H7 (cell line): ENCODE measurements at regions not wholly inside any gene's neighbourhood (a gene's known extent, or its start where the extent isn't known, plus 50 kb on each side); places are given as distances from the start of the nearest gene placed in this dataset.
"Not testable (repeated sequence)": the region's sequence is repeated elsewhere in the genome, so short reads cannot be mapped to it uniquely, and the experiment has no call there.

Source experiments
- DNase-seq: peaks from one replicate; pipeline ENCODE4 v3.0.0; 2012
- H3K27me3 ChIP-seq: 2 replicates; pipeline ENCODE4 v1.6.0; 2011; ENCODE audit warnings: mild to moderate bottlenecking, low read length; ENCODE audit not compliant: control insufficient read depth, insufficient read depth
- H3K36me3 ChIP-seq: replicated peaks from 2 replicates; pipeline ENCODE4 v1.5.1; 2011; ENCODE audit warnings: low read length; ENCODE audit not compliant: control insufficient read depth, insufficient read depth
- H3K4me3 ChIP-seq: 2 replicates; pipeline ENCODE4 v1.5.1; 2011; ENCODE audit warnings: low read depth, mild to moderate bottlenecking, control low read depth, low read length, moderate library complexity; ENCODE audit not compliant: insufficient read depth

DNA sequence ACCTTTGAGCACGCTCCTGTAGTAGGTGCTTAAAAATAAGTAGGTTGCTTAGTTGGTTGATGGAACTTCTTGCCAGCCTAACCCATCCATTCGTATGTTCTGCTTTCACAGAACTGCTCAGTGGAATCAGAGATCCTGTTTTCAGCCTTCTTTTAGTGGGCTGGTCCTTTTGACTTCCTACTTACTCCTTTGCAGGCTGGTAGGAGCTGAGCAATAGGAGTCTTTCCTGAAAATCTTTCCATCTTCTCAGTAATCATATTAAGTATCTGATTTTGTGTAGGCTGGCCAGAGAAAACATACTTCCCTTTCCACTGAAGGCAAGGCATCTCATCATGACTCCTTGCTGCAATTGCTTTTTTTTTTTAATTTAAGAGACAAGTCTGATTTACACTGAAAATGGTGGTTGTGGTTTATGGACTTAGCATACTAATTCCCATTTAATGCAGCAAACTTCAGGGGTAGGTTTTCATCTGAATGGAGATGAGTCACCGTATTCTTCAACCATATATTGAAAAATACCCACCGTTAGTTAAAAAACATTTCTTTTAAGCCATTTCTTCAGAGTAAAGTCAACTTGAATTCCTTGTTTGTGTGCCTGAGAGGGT is 208.0 kb downstream of the ZNF365 start:
- H3K36me3 ChIP-seq, result no peaks in the 10 kb centered on the region
- no peaks in the 10 kb centered on the region for H3K27me3 ChIP-seq
- DNase-seq, result no peak
- no peak overlapping the region for H3K4me3 ChIP-seq

- no peak overlapping the region for H3K4me3 ChIP-seq
- no peaks in the 10 kb centered on the region for H3K27me3 ChIP-seq
- DNase-seq, result no peak
- no peaks in the 10 kb centered on the region for H3K36me3 ChIP-seq
Observed at GRCh38 chr10:62582804-62583208, 208.6 kb downstream of the ZNF365 start.

- no peak for DNase-seq
- Histone ChIP-seq H3K4me3 (no peak overlapping the region), H3K36me3 (no peaks in the 10 kb centered on the region), H3K27me3 (no peaks in the 10 kb centered on the region)
Observed at GRCh38 chr10:62583876-62584615, 209.9 kb downstream of the ZNF365 start.

DNA sequence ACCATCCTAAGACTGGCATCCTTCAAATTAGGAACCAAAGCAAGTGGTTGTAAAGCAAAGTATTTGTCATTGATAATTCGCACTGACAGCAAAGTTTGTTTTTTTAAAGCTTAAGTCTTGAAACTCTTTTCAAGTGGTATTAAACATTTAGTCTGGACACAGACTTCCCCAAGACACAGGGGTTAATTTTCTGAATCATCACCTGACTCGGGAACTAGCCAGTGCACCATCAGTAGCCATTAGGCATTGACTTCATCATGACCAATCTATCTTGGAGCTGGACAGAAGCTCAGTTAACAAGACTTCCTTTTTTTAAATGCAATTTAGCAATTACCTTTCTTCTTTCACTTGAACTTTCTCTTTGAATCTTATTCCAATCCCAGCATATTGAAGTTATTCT is 210.6 kb downstream of the ZNF365 start:
- no peak overlapping the region for H3K4me3 ChIP-seq
- H3K36me3 ChIP-seq, result no peaks in the 10 kb centered on the region
- no peak for DNase-seq
- H3K27me3 ChIP-seq, result no peaks in the 10 kb centered on the region

- no peak for DNase-seq
- Histone ChIP-seq H3K27me3 (no peaks in the 10 kb centered on the region), H3K4me3 (no peak overlapping the region), H3K36me3 (no peaks in the 10 kb centered on the region)
Observed at GRCh38 chr10:62585211-62585775, 211.1 kb downstream of the ZNF365 start.

DNA sequence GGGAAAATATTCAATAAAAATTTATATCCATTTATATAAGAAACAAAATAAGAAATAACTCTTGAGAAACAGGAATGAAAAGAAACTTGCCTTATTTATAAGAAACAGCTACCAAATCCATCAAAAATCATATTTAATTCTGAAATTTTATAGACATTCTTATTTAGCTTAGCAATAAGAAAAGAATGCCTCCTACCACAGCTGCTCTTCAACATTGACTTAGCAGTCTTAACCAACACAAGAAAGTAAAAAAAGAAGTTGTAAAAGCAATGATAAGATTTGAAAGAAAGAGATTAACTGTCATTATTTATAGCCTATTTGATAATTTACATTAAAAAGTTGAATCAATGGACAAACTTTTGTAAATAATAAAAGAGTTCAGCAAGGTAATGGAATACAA is 212.8 kb downstream of the ZNF365 start:
- DNase-seq, result no peak
- H3K4me3 ChIP-seq, result no peak overlapping the region
- H3K27me3 ChIP-seq, result no peaks in the 10 kb centered on the region
- no peaks in the 10 kb centered on the region for H3K36me3 ChIP-seq

- Histone ChIP-seq H3K36me3 (no peaks in the 10 kb centered on the region), H3K27me3 (no peaks in the 10 kb centered on the region), H3K4me3 (no peak overlapping the region)
- no peak for DNase-seq
Observed at GRCh38 chr10:62588116-62588515, 213.9 kb downstream of the ZNF365 start.

DNA sequence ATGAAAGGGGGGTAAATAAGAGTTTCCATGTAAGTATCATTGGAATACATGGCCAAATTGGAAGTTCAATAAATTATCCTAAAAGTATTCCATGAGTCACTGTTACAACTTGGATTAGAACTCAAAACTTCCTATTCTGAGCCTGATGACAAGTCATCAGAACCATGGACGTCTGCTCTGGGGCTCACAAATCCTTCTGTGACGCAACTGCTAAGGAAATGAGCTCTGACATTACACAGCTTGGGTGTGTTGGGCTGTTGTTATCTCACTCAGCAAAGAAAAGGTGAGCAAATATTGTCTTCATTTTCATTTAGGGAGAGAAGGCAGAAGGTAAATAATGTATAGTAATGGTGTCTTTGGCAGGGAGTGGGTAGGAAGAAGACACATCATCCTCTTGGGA is 214.8 kb upstream of the ADO start:
- Histone ChIP-seq H3K36me3 (no peaks in the 10 kb centered on the region), H3K27me3 (no peaks in the 10 kb centered on the region), H3K4me3 (no peak overlapping the region)
- no peak for DNase-seq

- DNase-seq, result no peak
- Histone ChIP-seq H3K36me3 (no peaks in the 10 kb centered on the region), H3K27me3 (no peaks in the 10 kb centered on the region), H3K4me3 (no peak overlapping the region)
Observed at GRCh38 chr10:62590306-62590705, 214.2 kb upstream of the ADO start.

- peak; percentile 66 for DNase-seq
- Histone ChIP-seq H3K4me3 (no peak overlapping the region), H3K36me3 (no peaks in the 10 kb centered on the region), H3K27me3 (no peaks in the 10 kb centered on the region)
Observed at GRCh38 chr10:62594093-62594520, 210.4 kb upstream of the ADO start.

DNA sequence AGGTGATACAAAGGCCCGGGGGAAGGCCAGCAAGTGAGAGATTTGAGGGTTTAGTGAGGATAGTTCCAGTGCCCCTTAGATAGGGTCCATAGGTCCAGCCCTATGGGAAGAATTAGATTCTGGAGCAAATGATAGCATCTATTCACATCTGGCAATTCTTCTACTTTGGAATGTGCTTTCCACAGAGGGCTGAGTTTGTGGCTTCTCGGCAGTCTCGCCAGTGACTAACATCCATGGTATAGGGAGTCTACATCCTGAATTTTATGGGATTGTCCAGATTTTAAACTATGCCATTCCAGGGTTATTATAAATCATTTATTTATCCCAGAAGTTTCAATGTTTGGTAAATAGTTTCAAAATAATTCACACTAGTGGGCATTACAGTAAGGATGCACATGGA is 207.3 kb upstream of the ADO start:
- no peak overlapping the region for H3K4me3 ChIP-seq
- no peaks in the 10 kb centered on the region for H3K27me3 ChIP-seq
- no peaks in the 10 kb centered on the region for H3K36me3 ChIP-seq
- DNase-seq, result no peak

DNA sequence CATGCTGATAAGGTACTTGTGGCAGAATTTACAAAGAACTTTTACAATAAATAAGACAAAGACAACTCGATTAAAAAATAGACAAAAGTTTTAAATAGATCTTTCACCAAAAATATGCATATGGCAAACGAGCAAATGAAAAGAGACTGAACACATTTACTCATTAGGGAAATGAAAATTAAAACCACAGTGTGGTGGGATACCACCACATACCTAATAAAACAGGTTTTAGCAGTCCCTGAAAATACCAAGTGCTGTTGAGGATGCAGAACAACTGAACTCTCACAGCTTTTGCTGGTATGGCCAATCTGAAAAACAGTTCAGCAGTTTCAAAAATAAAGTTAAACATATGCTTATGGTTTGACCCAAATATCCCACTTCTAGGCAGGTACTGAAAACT is 205.4 kb upstream of the ADO start:
- Histone ChIP-seq H3K4me3 (no peak overlapping the region), H3K36me3 (no peaks in the 10 kb centered on the region), H3K27me3 (no peaks in the 10 kb centered on the region)
- no peak for DNase-seq

DNA sequence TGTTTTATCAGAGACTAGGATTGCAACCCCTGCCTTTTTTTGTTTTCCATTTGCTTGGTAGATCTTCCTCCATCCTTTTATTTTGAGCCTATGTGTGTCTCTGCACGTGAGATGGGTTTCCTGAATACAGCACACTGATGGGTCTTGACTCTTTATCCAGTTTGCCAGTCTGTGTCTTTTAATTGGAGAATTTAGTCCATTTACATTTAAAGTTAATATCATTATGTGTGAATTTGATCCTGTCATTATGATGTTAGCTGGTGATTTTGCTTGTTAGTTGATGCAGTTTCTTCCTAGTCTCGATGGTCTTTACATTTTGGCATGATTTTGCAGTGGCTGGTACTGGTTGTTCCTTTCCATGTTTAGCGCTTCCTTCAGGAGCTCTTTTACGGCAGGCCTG is 198.0 kb upstream of the ADO start:
- not testable (repeated sequence) for DNase-seq, H3K27me3 ChIP-seq, H3K36me3 ChIP-seq, H3K4me3 ChIP-seq

DNA sequence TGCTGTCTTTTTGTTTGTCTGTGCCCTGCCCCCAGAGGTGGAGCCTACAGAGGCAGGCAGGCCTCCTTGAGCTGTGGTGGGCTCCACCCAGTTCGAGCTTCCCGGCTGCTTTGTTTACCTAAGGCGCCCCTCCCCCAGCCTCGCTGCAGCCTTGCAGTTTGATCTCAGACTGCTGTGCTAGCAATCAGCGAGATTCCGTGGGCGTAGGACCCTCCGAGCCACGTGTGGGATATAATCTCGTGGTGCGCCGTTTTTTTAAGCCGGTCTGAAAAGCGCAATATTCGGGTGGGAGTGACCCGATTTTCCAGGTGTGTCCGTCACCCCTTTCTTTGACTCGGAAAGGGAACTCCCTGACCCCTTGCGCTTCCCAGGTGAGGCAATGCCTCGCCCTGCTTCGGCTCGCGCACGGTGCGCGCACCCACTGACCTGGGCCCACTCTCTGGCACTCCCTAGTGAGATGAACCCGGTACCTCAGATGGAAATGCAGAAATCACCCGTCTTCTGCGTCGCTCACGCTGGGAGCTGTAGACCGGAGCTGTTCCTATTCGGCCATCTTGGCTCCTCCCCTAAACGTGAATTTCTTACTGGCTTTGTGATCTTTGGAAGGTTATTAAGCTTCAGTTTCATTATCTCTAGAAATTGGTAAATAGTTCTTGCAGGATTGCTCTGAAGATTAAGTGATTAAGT is 196.2 kb upstream of the ADO start:
- peak overlapping the region; percentile 33 for H3K4me3 ChIP-seq

GRCh38 chr10:62610649-62611229 is 193.8 kb upstream of the ADO start:
- no peaks in the 10 kb centered on the region for H3K27me3 ChIP-seq
- peak; percentile 83 for DNase-seq
- no peak overlapping the region for H3K4me3 ChIP-seq
- H3K36me3 ChIP-seq, result no peaks in the 10 kb centered on the region

More for the DNA sequence above, 196.2 kb upstream of the ADO start:
- H3K27me3 ChIP-seq, H3K36me3 ChIP-seq, DNase-seq: not testable (repeated sequence)
